K562 (cell line): ENCODE measurements at regions not wholly inside any gene's neighbourhood (a gene's known extent, or its start where the extent isn't known, plus 50 kb on each side); places are given as distances from the start of the nearest gene placed in this dataset.
A peak's percentile ranks its signal among the peaks of the same experiment; 100 is the strongest.

Experiments used
- ATAC-seq: fragments of 200-7000 bp; cut with Tn5 transposase; 3 replicates; pipeline ENCODE4 v1.9.1; 2020; ENCODE audit warnings: moderate library complexity
- BruUV-seq: library from RNA; stranded (reverse); fragments of 400-500 nt; replicated peaks from 2 replicates; lab custom pipeline; 2021; lab: Mats Ljungman, UMichigan
- CTCF ChIA-PET: fragments of 300-600 bp; formaldehyde crosslinking; extraction: SDS; loops from one replicate; lab custom pipeline; 2021; ENCODE audit warnings: low intra/inter-chr PET ratio; lab: Yijun Ruan, JAX
- POLR2A ChIA-PET: fragments of 300-600, 350-650 bp; sonication (Branson Sonifier 250); formaldehyde crosslinking; extraction: SDS; loops from one replicate; lab custom pipeline; 2021; ENCODE audit warnings: antibody characterized with exemption, inconsistent platforms; lab: Yijun Ruan, JAX
- DNase-seq, 4 experiments: peaks; one replicate each; pipeline versions ENCODE4 v3.0.0 to v3.0.0-alpha.2; 2011 to 2018; ENCODE audit warnings: low spot score in 3 of 4, mixed read lengths in 3 of 4; ENCODE audit errors: extremely low read depth in 1 of 4
- FAIRE-seq: peaks from 2 replicates; lab custom pipeline; 2011; peaks lifted over from hg19 to GRCh38; lab: Jason Lieb, UNC
- H2AFZ ChIP-seq: 2 replicates; pipeline ENCODE4 v1.6.0; 2011; ENCODE audit warnings: low read depth, low read length, control low read depth, inconsistent platforms
- H3K27ac ChIP-seq: fragments of 200-600 bp; 3 replicates; pipeline ENCODE4 v1.8.0; 2011; ENCODE audit warnings: low read depth, mild to moderate bottlenecking, control low read depth, inconsistent platforms, low read length, moderate library complexity, mixed read lengths; ENCODE audit errors: extremely low read depth
- H3K27me3 ChIP-seq, 2 experiments: fragments of 300-600 bp in 1 of 2; 2 replicates in 1 of 2; 3 replicates in 1 of 2; pipeline versions ENCODE4 v1.6.0 to v1.8.0; 2011; ENCODE audit warnings: inconsistent platforms in 2 of 2, low read length in 2 of 2, mild to moderate bottlenecking in 1 of 2, mixed read lengths in 1 of 2, moderate library complexity in 1 of 2; ENCODE audit not compliant: control insufficient read depth in 2 of 2, insufficient read depth in 2 of 2
- H3K36me3 ChIP-seq: fragments of 300-600 bp; 3 replicates; pipeline ENCODE4 v1.8.0; 2011; ENCODE audit warnings: mild to moderate bottlenecking, low read length, inconsistent platforms; ENCODE audit not compliant: control insufficient read depth, insufficient read depth
- H3K4me1 ChIP-seq, 2 experiments: fragments of 200-600 bp in 1 of 2; replicated peaks in 1 of 2; 2 replicates in 1 of 2; 3 replicates in 1 of 2; pipeline versions ENCODE4 v1.5.1 to v1.8.0; 2011; ENCODE audit warnings: inconsistent platforms in 2 of 2, low read length in 2 of 2, mild to moderate bottlenecking in 1 of 2, mixed read lengths in 1 of 2, moderate library complexity in 1 of 2; ENCODE audit not compliant: control insufficient read depth in 2 of 2, insufficient read depth in 2 of 2
- H3K4me2 ChIP-seq: 2 replicates; pipeline ENCODE4 v1.6.1; 2011; ENCODE audit warnings: low read length, control low read depth, inconsistent platforms, mixed read lengths; ENCODE audit not compliant: insufficient read depth
- H3K4me3 ChIP-seq: fragments of 200-600 bp; sonication (generic), shearing (Covaris generic); 2 replicates; pipeline ENCODE4 v1.5.1; 2016; ENCODE audit warnings: control low read depth, inconsistent platforms
- H3K79me2 ChIP-seq: fragments of 200-600 bp; 3 replicates; pipeline ENCODE4 v1.8.0; 2011; ENCODE audit warnings: low read length, inconsistent platforms; ENCODE audit not compliant: control insufficient read depth, insufficient read depth
- H3K9ac ChIP-seq, 2 experiments: 2 replicates each; pipeline versions ENCODE4 v1.6.0 to v1.6.1; 2011; ENCODE audit warnings: low read depth in 2 of 2, low read length in 2 of 2, control low read depth in 1 of 2, inconsistent platforms in 1 of 2, mild to moderate bottlenecking in 1 of 2, mixed read lengths in 1 of 2; ENCODE audit not compliant: insufficient read depth in 1 of 2
- H3K9me1 ChIP-seq: one replicate; pipeline ENCODE4 v1.6.0; 2011; ENCODE audit warnings: inconsistent platforms, mild to moderate bottlenecking, low read length, moderate library complexity; ENCODE audit not compliant: control insufficient read depth, insufficient read depth
- H3K9me3 ChIP-seq: replicated peaks from 2 replicates; pipeline ENCODE4 v1.5.1; 2011; ENCODE audit warnings: low read depth, low read length, inconsistent platforms; ENCODE audit not compliant: control insufficient read depth, insufficient read depth
- H4K20me1 ChIP-seq: replicated peaks from 2 replicates; pipeline ENCODE4 v1.6.1; 2011; ENCODE audit warnings: low read length, inconsistent platforms, mixed read lengths; ENCODE audit not compliant: control insufficient read depth, insufficient read depth
- ADNP ChIP-seq: fragments of 200-800 bp; sonication (Bioruptor generic); IDR thresholded peaks from 2 replicates; pipeline ENCODE4 v1.6.1; 2016; ENCODE audit warnings: missing genetic modification characterization, missing compliant biosample characterization
- BCOR ChIP-seq: fragments of 450-650 bp; IDR thresholded peaks from 2 replicates; pipeline ENCODE4 v1.6.1; 2016
- CREM ChIP-seq: IDR thresholded peaks from 2 replicates; pipeline ENCODE4 v1.6.1; 2014; ENCODE audit warnings: antibody characterized with exemption, low read depth
- CSDE1 ChIP-seq, 2 experiments: fragments of 450-650 bp; IDR thresholded peaks; 2 replicates each; pipeline ENCODE4 v1.6.1; 2016; ENCODE audit warnings: mild to moderate bottlenecking in 1 of 2
- DNMT1 ChIP-seq: fragments of 450-650 bp; IDR thresholded peaks from 2 replicates; pipeline ENCODE4 v1.6.1; 2016; ENCODE audit warnings: antibody characterized with exemption, mild to moderate bottlenecking
- FUS ChIP-seq: fragments of 200-400 bp; formaldehyde crosslinking; optimal IDR thresholded peaks from 2 replicates; pipeline ENCODE3; 2017; ENCODE audit warnings: low read depth, low read length
- GATA2 ChIP-seq: sonication (generic); formaldehyde crosslinking; IDR thresholded peaks from 2 replicates; pipeline ENCODE4 v1.4.0; 2020; ENCODE audit warnings: mild to moderate bottlenecking, missing genetic modification reagents
- GTF2B ChIP-seq: IDR thresholded peaks from 2 replicates; pipeline ENCODE4 v1.6.1; 2011; ENCODE audit not compliant: insufficient read length; ENCODE audit errors: extremely low read depth
- MIER1 ChIP-seq: fragments of 450-650 bp; IDR thresholded peaks from 2 replicates; pipeline ENCODE4 v1.6.1; 2016; ENCODE audit warnings: antibody characterized with exemption, mild to moderate bottlenecking, low read depth
- NCOA1 ChIP-seq: fragments of 450-650 bp; IDR thresholded peaks from 2 replicates; pipeline ENCODE4 v1.6.1; 2016; ENCODE audit warnings: low read depth
- PHF8 ChIP-seq: fragments of 200-600 bp; sonication (generic); IDR thresholded peaks from 2 replicates; pipeline ENCODE4 v1.6.1; 2012; ENCODE audit warnings: mixed run types, mild to moderate bottlenecking, inconsistent platforms, low read length, moderate library complexity, borderline replicate concordance
- RBM25 ChIP-seq: fragments of 200-400 bp; formaldehyde crosslinking; IDR thresholded peaks from 2 replicates; pipeline ENCODE4 v1.6.1; 2018; ENCODE audit warnings: low read length, low read depth, moderate library complexity; ENCODE audit not compliant: severe bottlenecking
- RCOR1 ChIP-seq, 2 experiments: IDR thresholded peaks; 2 replicates each; pipeline ENCODE4 v1.6.1; 2012; ENCODE audit warnings: low read depth in 2 of 2, low read length in 2 of 2, borderline replicate concordance in 1 of 2, improper control_type of control experiment in 1 of 2
- TCF7 ChIP-seq: sonication (generic); IDR thresholded peaks from 2 replicates; pipeline ENCODE4 v1.6.1; 2016; ENCODE audit warnings: antibody characterized with exemption, borderline replicate concordance
- TOE1 ChIP-seq, 2 experiments: fragments of 450-650 bp in 1 of 2; sonication (generic) in 1 of 2; formaldehyde crosslinking in 1 of 2; IDR thresholded peaks; 2 replicates each; pipeline versions ENCODE4 v1.7.1 to v1.8.0; 2016 to 2022; ENCODE audit warnings: borderline replicate concordance in 2 of 2, mild to moderate bottlenecking in 2 of 2, antibody characterized with exemption in 1 of 2, inconsistent platforms in 1 of 2, low read depth in 1 of 2, missing genetic modification reagents in 1 of 2, moderate library complexity in 1 of 2
- XRCC3 ChIP-seq: fragments of 450-650 bp; IDR thresholded peaks from 2 replicates; pipeline ENCODE4 v1.6.1; 2017; ENCODE audit warnings: mild to moderate bottlenecking, moderate library complexity
- ZFP1 ChIP-seq: fragments of 450-650 bp; formaldehyde crosslinking; IDR thresholded peaks from 2 replicates; pipeline ENCODE4 v1.4.0; 2020; ENCODE audit warnings: mild to moderate bottlenecking, mixed read lengths
- ZNF133 ChIP-seq: fragments of 250-450 bp; sonication (Bioruptor Pico); IDR thresholded peaks from 2 replicates; pipeline ENCODE4 v1.4.0; 2020; ENCODE audit warnings: mild to moderate bottlenecking
- ZNF134 ChIP-seq: fragments of 250-450 bp; sonication (Bioruptor Pico); conservative IDR thresholded peaks from 2 replicates; pipeline ENCODE4 v1.4.0; 2020
- ZNF551 ChIP-seq: fragments of 250-450 bp; sonication (Bioruptor Pico); IDR thresholded peaks from 2 replicates; pipeline ENCODE4 v1.5.0; 2021; ENCODE audit warnings: mild to moderate bottlenecking, moderate library complexity
- ZNF639 ChIP-seq, 2 experiments: fragments of 200-800 bp in 1 of 2; sonication (Bioruptor generic) in 1 of 2; sonication (generic) in 1 of 2; formaldehyde crosslinking in 1 of 2; IDR thresholded peaks in 1 of 2; conservative IDR thresholded peaks in 1 of 2; 2 replicates each; pipeline versions ENCODE4 v1.5.0 to v1.6.1; 2016 to 2020; ENCODE audit warnings: missing compliant biosample characterization in 1 of 2, missing genetic modification characterization in 1 of 2, missing genetic modification reagents in 1 of 2
- WGBS: fragments of 100-300 bp; shearing (Covaris generic); methylation state at CpG from one replicate; pipeline ENCODE4 v1.1.6; 2016; ENCODE audit warnings: low coverage, mixed read lengths; ENCODE audit not compliant: insufficient coverage; ENCODE audit errors: missing lambda C conversion rate; 5-methylcytosine and 5-hydroxymethylcytosine counted together
- in situ Hi-C: fragments of 300-500 bp; cut with MboI; formaldehyde crosslinking; loops from 4 replicates; pipeline ENCODE4 v1.15.0; 2018; ENCODE audit warnings: inconsistent platforms, mixed read lengths
- intact Hi-C: fragments of 100-400 bp; cut with micrococcal nuclease; formaldehyde crosslinking; loops from 2 replicates; pipeline ENCODE4 v1.14.2; 2022

- POLR2A ChIA-PET = no interaction called here
- in situ Hi-C loops = no loop called here
Measured at GRCh38 chr12:116483959-116484750, 75.0 kb upstream of the MAP1LC3B2 start.

GRCh38 chr12:116484807-116485206, 74.4 kb upstream of the MAP1LC3B2 start:
- DNase-seq (no peak), FAIRE-seq (no peak), ATAC-seq (no peak)
- no peak overlapping the region for H3K9ac ChIP-seq
- no TSS peak for BruUV-seq
- intact Hi-C loops (no loop called here), in situ Hi-C loops (no loop called here)
- no peaks in the 10 kb centered on the region for H3K9me3 ChIP-seq
- H3K79me2 ChIP-seq = no peaks in the 10 kb centered on the region
- 44% methylated on average over 5 of the region's 5 CpGs for WGBS
- H2AFZ ChIP-seq = no peak overlapping the region
- H3K27me3 ChIP-seq = no peaks in the 10 kb centered on the region
- no peak overlapping the region for H3K27ac ChIP-seq
- H3K36me3 ChIP-seq = no peaks in the 10 kb centered on the region
- no peaks in the 10 kb centered on the region for H4K20me1 ChIP-seq
- peaks cover 0 to 7% of the 10 kb centered on the region in 2 experiments; a peak in 1 of 5 replicates for H3K4me1 ChIP-seq
- ChIA-PET POLR2A (interaction anchor here (0.5 to 1.2 kb wide), 2 partner anchors 55 to 97 kb away, joined by 3 to 5 read pairs; no protein-coding TSS in a partner anchor), CTCF (no interaction called here)
- no peaks in the 10 kb centered on the region for H3K9me1 ChIP-seq
- no peak overlapping the region for H3K4me3 ChIP-seq
- no peak overlapping the region for H3K4me2 ChIP-seq
- no peak for TF ChIP-seq ZNF551
- no peak for TF ChIP-seq FUS
- TF ChIP-seq NCOA1 = no peak
- TF ChIP-seq MIER1 = no peak
- no peak for TF ChIP-seq XRCC3
- TF ChIP-seq CREM = no peak
- no peak for TF ChIP-seq ZNF639 (CRISPR knock-in tag; conservative IDR thresholded peaks at IDR 0.05 in 1 of 2, IDR thresholded peaks at IDR 0.05 in 1 of 2)
- no peak for TF ChIP-seq GTF2B
- no peak for TF ChIP-seq CSDE1 (IDR thresholded peaks at IDR 0.05)
- no peak for TF ChIP-seq ZFP1 (CRISPR knock-in tag)

More at GRCh38 chr12:116483959-116484750, 75.0 kb upstream of the MAP1LC3B2 start:
- intact Hi-C loops = no loop called here
- no peak overlapping the region for H3K27ac ChIP-seq
- FAIRE-seq = no peak
- WGBS = 56% methylated on average over 16 of the region's 19 CpGs
- H3K4me3 ChIP-seq = no peak overlapping the region
- peaks cover 0 to 7% of the 10 kb centered on the region in 2 experiments; a peak in 1 of 5 replicates for H3K4me1 ChIP-seq
- H3K36me3 ChIP-seq = no peaks in the 10 kb centered on the region
- no peaks in the 10 kb centered on the region for H3K27me3 ChIP-seq
- BruUV-seq = no TSS peak
- peak; percentile 40; the same call in 1 of the 2 replicates for TF ChIP-seq BCOR
- TF ChIP-seq ZNF134 (CRISPR knock-in tag) = no peak
- no peak for TF ChIP-seq TOE1 (IDR thresholded peaks at IDR 0.05; ENCODE audit: borderline replicate concordance)
- no peak for TF ChIP-seq TOE1 (CRISPR knock-in tag; IDR thresholded peaks at IDR 0.05; ENCODE audit: borderline replicate concordance, low read depth)
- TF ChIP-seq GATA2 (CRISPR knock-in tag) = no peak
- 0 out of 4 replicates have a peak, but pooled peaks of 1 of the 2 experiments have one; percentile 35 for TF ChIP-seq RCOR1 (IDR thresholded peaks at IDR 0.05; ENCODE audit: borderline replicate concordance in 1 of 2, low read depth in 2 of 2, low read length in 2 of 2)
- no peak for TF ChIP-seq ZNF133 (CRISPR knock-in tag)
- TF ChIP-seq ADNP (tag) = peak; percentile 85
- peak; percentile 65 for TF ChIP-seq RBM25
- TF ChIP-seq DNMT1 = no peak
- TF ChIP-seq PHF8 = no peak
- no peak for TF ChIP-seq TCF7
- CTCF ChIA-PET = no interaction called here
- H4K20me1 ChIP-seq = no peaks in the 10 kb centered on the region
- no peaks in the 10 kb centered on the region for H3K79me2 ChIP-seq
- ATAC-seq = no peak
- no peaks in the 10 kb centered on the region for H3K9me1 ChIP-seq
- H3K9ac ChIP-seq = no peak overlapping the region
- H2AFZ ChIP-seq = no peak overlapping the region
- DNase-seq = peak in 2 of 4 experiments; percentile 20 to 27
- H3K4me2 ChIP-seq = no peak overlapping the region
- no peaks in the 10 kb centered on the region for H3K9me3 ChIP-seq
